ENCODE measurements at regions not wholly inside any gene's neighbourhood (a gene's known extent, or its start where the extent isn't known, plus 50 kb on each side); places are given as distances from the start of the nearest gene placed in this dataset.
"Not testable (repeated sequence)": the region's sequence is repeated elsewhere in the genome, so short reads cannot be mapped to it uniquely, and the experiment has no call there.

DNA sequence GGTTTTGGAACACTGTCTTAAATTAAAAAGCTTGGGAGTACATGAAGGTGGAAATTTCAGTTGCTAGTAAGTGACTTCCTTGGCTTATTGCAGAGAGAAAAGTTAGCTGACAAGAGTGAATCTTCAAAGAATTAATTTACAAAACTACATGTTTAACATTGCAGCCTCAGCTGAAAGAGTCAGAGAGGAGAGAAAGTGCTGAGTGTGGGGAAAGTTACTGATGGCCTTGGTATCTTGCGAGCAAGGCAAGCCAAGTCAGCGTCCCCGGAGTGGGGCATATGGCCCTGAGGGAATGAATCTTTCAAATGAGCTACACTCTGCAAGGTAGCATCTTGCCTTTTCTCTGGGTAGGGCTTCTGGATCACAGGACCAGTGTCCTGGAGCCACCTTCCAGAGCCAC, 131.3 kb downstream of the LPIN1 start:
- DNase-seq (ENCODE audit: low read depth in 3 of 3, low spot score in 2 of 3) = no peak

- not testable (repeated sequence) for DNase-seq (ENCODE audit: low read depth in 3 of 3, low spot score in 2 of 3)
Measured at GRCh38 chr2:11885253-11885652, 138.8 kb downstream of the LPIN1 start.

DNA sequence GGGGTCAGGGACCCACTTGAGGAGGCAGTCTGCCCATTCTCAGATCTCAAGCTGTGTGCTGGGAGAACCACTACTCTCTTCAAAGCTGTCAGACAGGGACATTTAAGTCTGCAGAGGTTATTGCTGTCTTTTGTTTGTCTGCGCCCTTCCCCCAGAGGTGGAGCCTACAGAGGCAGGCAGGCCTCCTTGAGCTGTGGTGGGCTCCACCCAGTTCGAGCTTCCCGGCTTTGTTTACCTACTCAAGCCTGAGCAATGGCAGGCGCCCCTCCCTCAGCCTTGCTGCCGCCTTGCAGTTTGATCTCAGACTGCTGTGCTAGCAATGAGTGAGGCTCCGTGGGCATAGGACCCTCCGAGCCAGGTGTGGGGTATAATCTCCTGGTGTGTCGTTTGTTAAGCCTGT, 140.5 kb downstream of the LPIN1 start:
- not testable (repeated sequence) for DNase-seq (ENCODE audit: low read depth in 3 of 3, low spot score in 2 of 3)

- no peak for DNase-seq (ENCODE audit: low read depth in 3 of 3, low spot score in 2 of 3)
Measured at GRCh38 chr2:11889101-11889850, 142.8 kb downstream of the LPIN1 start.

- no peak for DNase-seq (ENCODE audit: low read depth in 3 of 3, low spot score in 2 of 3)
Measured at GRCh38 chr2:11889854-11890253, 143.4 kb downstream of the LPIN1 start.

GRCh38 chr2:11891028-11891427, 144.6 kb downstream of the LPIN1 start:
- DNase-seq (ENCODE audit: low read depth in 3 of 3, low spot score in 2 of 3) = no peak

- no peak for DNase-seq (ENCODE audit: low read depth in 3 of 3, low spot score in 2 of 3)
Measured at GRCh38 chr2:11891671-11892440, 145.4 kb downstream of the LPIN1 start.

DNA sequence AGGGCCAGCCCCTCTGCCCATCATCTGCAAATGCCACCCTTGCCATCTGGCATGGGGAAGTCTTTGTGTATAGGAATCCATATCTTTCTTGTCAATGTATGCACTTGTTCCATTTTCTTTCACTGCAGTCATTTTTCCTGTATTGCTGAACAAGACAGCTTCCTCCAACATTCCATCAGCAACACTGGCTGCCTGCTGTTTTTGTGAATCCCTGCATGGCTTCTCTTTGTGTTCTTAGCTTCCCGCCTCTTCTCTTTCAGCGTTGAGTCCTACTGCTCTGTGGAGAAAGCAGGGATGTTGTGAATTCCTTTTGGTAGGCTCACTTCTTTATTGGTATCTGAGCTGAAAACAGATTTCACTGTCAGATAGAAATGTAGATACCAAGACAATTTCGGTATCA, 150.0 kb downstream of the LPIN1 start:
- no peak for DNase-seq (ENCODE audit: low read depth in 3 of 3, low spot score in 2 of 3)

- no peak for DNase-seq (ENCODE audit: low read depth in 3 of 3, low spot score in 2 of 3)
Measured at GRCh38 chr2:11898576-11898975, 152.1 kb downstream of the LPIN1 start.

- DNase-seq (ENCODE audit: low read depth in 3 of 3, low spot score in 2 of 3) = no peak
Measured at GRCh38 chr2:11899264-11899818, 152.9 kb downstream of the LPIN1 start.

- DNase-seq (ENCODE audit: low read depth in 3 of 3, low spot score in 2 of 3) = not testable (repeated sequence)
Measured at GRCh38 chr2:11900891-11901290, 154.5 kb downstream of the LPIN1 start.

GRCh38 chr2:11901351-11902069, 155.1 kb downstream of the LPIN1 start:
- no peak for DNase-seq (ENCODE audit: low read depth in 3 of 3, low spot score in 2 of 3)

DNA sequence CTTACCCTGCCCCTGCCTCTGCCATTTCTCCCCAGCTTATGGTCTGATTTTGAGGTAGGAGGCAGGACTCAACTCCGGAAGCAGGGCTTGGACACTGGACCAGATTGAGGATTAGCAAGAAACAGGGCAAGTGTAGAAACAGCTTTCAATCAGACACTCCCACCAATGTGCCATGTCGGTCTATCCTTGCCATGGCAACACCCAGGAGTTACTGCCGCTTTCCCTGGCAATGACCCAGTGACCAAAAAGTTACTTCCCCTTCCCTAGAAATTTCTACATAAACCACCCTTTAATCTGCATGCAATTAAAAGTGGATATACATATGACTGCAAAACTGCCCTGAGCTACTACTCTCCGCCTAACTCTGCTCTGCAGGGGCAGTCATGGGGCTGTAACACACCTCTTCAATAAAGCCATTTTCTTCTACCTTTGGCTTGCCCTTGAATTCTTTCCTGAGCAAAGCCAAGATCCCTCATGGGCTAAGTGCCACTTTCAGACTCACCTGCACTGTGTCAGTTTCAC, 156.7 kb downstream of the LPIN1 start:
- no peak for DNase-seq (ENCODE audit: low read depth in 3 of 3, low spot score in 2 of 3)

DNA sequence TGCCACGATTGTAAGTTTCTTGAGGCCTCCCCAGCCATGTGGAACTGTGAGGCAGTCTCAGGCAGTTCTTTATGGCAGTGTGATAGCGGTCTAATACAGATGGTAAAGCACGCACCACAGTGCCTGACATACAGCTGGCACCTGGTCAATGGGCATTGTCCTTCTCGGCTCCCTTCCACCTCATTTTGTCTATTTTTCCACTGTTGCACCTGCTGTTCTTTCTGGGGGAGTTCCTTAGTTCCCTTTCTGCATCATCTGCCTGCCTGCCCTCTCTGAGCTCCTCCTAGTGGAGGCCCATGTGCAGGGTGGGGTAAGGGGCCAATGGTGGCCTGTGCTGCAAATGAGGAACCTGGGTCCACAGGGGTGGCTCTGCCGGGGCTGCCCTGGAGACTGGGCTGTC, 157.6 kb downstream of the LPIN1 start:
- DNase-seq (ENCODE audit: low read depth in 3 of 3, low spot score in 2 of 3) = no peak

GRCh38 chr2:11904941-11905340, 158.5 kb downstream of the LPIN1 start:
- no peak for DNase-seq (ENCODE audit: low read depth in 3 of 3, low spot score in 2 of 3)

DNA sequence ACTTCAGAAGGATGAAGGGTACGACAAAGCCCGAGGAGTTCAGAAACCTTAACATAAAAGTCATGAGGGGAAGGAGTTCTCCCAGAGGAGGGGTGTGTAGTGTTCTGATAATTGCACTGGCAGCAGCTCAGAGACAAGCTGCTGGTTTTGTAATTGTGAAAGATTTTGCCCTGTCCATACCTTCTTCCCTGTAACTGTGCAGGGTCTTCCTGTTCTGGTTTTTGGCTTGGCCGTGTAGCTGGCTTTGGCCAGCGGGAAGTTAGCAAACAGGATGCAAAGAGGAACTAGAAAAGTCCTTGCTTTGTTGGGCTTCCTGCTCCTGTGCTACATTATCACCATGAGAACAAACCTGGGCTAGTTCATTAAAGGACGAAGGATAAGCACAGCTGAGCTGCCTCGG, 160.8 kb downstream of the LPIN1 start:
- DNase-seq (ENCODE audit: low read depth in 3 of 3, low spot score in 2 of 3) = no peak

DNA sequence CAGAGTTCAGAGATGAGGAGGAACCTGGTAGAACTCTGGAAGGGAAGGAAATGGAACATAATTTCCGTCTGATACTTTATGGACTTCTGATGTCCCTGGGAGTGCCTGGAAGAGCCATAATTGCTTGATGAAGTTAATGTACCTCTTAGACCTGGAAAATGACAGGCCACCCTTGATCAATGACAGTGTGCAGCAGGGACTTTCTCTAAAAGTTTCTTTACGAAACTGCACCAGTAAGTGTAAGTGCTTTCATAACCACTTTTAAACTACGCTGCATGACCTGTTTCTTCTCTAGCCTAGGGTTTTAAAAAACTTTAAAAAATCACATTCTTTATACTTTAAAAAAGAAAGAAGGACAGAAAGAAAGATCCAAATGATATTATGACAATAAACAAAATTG, 164.5 kb downstream of the LPIN1 start:
- DNase-seq (ENCODE audit: low read depth in 3 of 3, low spot score in 2 of 3) = no peak

GRCh38 chr2:11912980-11913379, 166.5 kb downstream of the LPIN1 start:
- DNase-seq (ENCODE audit: low read depth in 3 of 3, low spot score in 2 of 3) = no peak

DNA sequence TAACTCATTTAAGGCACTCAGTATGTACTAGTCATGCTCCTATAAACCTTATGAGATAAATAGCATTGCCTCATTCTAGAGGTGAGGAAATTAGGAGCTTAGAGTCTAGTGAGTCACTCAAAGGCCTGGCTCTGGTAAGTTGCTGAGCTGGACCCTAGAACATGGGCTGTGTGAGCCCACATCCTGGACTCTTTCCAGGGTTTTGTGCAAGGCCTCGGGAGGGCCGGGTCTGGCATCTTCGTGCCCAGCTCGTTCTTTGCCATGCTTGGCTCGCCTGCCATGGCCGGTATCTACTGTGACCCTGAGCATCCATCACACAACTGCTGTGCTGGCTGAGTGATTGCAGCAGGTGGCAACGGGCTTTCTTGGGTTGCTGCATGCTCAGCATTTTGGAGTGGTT, 168.0 kb downstream of the LPIN1 start:
- no peak for DNase-seq (ENCODE audit: low read depth in 3 of 3, low spot score in 2 of 3)

DNA sequence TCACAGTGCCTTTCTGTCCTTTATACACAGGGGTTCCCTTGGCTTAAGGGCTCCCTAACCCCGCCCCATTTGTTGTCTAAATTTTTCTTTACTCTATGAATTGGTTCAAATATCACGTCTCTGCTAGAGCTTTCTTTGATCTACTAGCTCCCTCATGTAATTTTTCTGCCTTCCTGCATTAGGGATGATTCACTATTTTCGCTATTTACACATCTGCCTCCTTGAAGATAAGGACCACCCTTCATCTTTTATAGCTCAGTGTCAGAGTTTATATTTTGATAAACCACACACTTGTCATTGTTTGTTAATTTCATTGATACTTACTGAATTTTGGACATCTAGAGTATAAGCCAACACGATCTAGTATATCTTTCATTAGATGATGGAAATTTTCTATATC, 169.2 kb downstream of the LPIN1 start:
- DNase-seq (ENCODE audit: low read depth in 3 of 3, low spot score in 2 of 3) = no peak

GRCh38 chr2:11919953-11920352, 173.5 kb downstream of the LPIN1 start:
- no peak for DNase-seq (ENCODE audit: low read depth in 3 of 3, low spot score in 2 of 3)

Data from right renal cortex interstitium (tissue), 3 donors.